Pancreas (tissue), 10 donors: ENCODE measurements at regions not wholly inside any gene's neighbourhood (a gene's known extent, or its start where the extent isn't known, plus 50 kb on each side); places are given as distances from the start of the nearest gene placed in this dataset.
A peak's percentile ranks its signal among the peaks of the same experiment; 100 is the strongest.

Experiments used
- ATAC-seq, 4 donors: fragments of 200-7000 bp; cut with Tn5 transposase; one replicate each; pipeline versions ENCODE4 v1.8.0 to v1.9.1; 2020; ENCODE audit warnings: mild to moderate bottlenecking in 4 of 4, moderate library complexity in 4 of 4
- DNase-seq, 6 donors: peaks; one replicate each; pipeline ENCODE4 v3.0.0-alpha.2; 2020
- FAIRE-seq: peaks from 2 replicates; lab custom pipeline; 2012; peaks lifted over from hg19 to GRCh38; lab: Jason Lieb, UNC
- H3K27ac ChIP-seq, 4 donors: fragments of 200-600 bp; sonication (generic); 1 replicate in 3 of 4; 2 replicates in 1 of 4; pipeline versions ENCODE4 v1.5.0 to v1.8.0; 2020
- H3K27me3 ChIP-seq, 4 donors: fragments of 200-600 bp; one replicate each; pipeline ENCODE4 v1.8.0; 2021
- H3K36me3 ChIP-seq, 3 donors: fragments of 200-600 bp; sonication (generic) in 1 of 3; one replicate each; pipeline versions ENCODE4 v1.5.0 to v1.8.0; 2020 to 2021
- H3K4me1 ChIP-seq, 3 donors: fragments of 200-600 bp; one replicate each; pipeline ENCODE4 v1.8.0; 2021
- H3K4me3 ChIP-seq, 4 donors: fragments of 200-600 bp; sonication (generic) in 2 of 4; one replicate each; pipeline versions ENCODE4 v1.5.0 to v1.8.0; 2020 to 2021
- H3K9me3 ChIP-seq, 4 donors: fragments of 200-600 bp; one replicate each; pipeline ENCODE4 v1.8.0; 2021
- WGBS, 2 donors: extraction: QIAGEN DNeasy Blood & Tissue Kit; methylation state at CpG; one replicate each; pipeline ENCODE4 v1.1.7; 2013; 5-methylcytosine and 5-hydroxymethylcytosine counted together
- intact Hi-C, 3 donors: fragments of 100-400 bp; cut with DNase I; formaldehyde crosslinking; loops; one replicate each; pipeline versions ENCODE4 v1.11.1 to v1.14.2; 2022
- TF ChIP-seq, protein P1 (sequence below), 4 donors: fragments of 200-600 bp; sonication (generic) in 3 of 4; IDR thresholded peaks; one replicate each; pipeline versions ENCODE4 v1.5.0 to v1.8.0; 2021; ENCODE audit warnings: antibody characterized with exemption in 4 of 4
- donor health status: healthy with polysubstance abuse.
- donor health status: DM: no; HTN: no; CAD: no; lungs with moderate emphysema.
- donor health status: DM: no; HTN: no; CAD: no.
- donor health status: control.
- donor health status: control.
- donor health status: Bipolar disorder and iron deficiency.
- donor health status: DM: yes; HTN: yes; CAD: no.
- donor health status: DM: no; HTN: no; CAD: no.
- donor health status: DM: no; HTN: no; CAD: no.
- donor health status: DM: yes; HTN: yes; CAD: no.

DNA sequence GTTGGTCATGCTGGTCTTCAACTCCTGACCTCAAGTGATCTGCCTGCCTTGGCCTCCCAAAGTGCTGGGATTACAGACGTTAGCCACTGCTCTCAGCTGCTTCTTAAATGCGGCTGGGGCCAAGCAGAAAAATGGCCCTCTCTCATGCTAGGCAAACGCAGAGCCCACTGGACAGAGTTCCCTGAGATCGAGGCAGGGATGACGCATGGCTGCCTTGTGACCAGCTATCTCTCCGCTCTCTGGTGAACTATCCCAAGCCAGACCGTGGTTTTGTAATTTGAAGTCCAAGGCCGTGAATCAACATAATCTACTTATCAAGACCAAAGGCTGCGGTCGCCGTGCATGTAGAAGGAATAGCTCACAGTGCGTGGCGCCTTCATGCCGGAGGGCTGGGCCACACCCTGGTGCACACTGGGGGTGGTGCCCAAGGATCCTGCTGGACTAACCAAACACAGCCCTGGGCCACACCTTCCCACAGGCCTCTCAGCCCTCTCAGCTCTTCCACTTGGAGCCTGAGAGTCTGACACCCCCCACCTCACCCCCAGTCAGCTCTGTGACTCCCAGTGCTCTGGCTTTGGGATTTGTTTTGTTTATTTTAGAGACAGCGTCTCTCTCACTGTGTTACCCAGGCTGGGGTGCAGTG lies 88.1 kb upstream of the CUX1 start:
- intact Hi-C loops = no loop called here
- DNase-seq (no peak), ATAC-seq (peak in 2 of 4 donors; percentile 18 to 44), FAIRE-seq (no peak)
- WGBS, 2 donors = 63 to 66% methylated on average over 15 of the region's 15 CpGs
- Histone ChIP-seq H3K4me1 (peaks cover 0 to 3% (median 0%) of the 10 kb centered on the region in 3 donors), H3K27me3 (no peaks in the 10 kb centered on the region), H3K4me3 (no peak overlapping the region), H3K27ac (no peak overlapping the region), H3K9me3 (no peaks in the 10 kb centered on the region), H3K36me3 (no peaks in the 10 kb centered on the region)
- TF ChIP-seq, protein P1, sequence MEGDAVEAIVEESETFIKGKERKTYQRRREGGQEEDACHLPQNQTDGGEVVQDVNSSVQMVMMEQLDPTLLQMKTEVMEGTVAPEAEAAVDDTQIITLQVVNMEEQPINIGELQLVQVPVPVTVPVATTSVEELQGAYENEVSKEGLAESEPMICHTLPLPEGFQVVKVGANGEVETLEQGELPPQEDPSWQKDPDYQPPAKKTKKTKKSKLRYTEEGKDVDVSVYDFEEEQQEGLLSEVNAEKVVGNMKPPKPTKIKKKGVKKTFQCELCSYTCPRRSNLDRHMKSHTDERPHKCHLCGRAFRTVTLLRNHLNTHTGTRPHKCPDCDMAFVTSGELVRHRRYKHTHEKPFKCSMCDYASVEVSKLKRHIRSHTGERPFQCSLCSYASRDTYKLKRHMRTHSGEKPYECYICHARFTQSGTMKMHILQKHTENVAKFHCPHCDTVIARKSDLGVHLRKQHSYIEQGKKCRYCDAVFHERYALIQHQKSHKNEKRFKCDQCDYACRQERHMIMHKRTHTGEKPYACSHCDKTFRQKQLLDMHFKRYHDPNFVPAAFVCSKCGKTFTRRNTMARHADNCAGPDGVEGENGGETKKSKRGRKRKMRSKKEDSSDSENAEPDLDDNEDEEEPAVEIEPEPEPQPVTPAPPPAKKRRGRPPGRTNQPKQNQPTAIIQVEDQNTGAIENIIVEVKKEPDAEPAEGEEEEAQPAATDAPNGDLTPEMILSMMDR (IDR thresholded peaks at IDR 0.05) = no peak

DNA sequence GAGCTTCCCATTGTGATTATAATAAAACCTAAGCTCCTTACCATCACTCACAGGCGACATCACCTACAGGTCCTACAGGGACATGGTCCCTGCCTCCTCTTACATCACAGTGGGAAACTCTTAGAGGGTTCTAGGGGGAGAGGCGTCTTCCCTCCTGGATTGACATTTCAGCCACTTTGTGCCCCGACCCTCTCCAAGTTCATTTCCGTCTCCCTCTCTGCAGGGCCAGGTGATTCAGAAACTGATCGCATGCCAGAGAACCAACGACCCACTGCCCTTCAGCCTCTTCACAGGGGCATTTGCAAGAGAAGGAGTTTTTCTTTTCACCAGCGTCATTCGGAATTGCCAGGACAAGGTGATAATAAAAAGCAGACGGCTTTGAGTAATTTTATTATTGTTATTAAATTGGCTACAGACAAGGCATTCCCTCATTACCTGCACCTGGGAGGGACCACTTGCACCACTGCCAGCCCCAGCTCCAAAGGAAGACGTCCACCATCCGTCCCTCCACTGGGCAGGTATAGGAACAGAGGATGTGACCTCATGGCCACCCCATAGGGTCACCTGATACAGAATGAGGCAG lies 85.8 kb upstream of the CUX1 start:
- Histone ChIP-seq H3K27ac (no peak overlapping the region), H3K4me1 (peaks cover 0 to 3% (median 0%) of the 10 kb centered on the region in 3 donors), H3K36me3 (no peaks in the 10 kb centered on the region), H3K27me3 (no peaks in the 10 kb centered on the region), H3K4me3 (no peak overlapping the region), H3K9me3 (no peaks in the 10 kb centered on the region)
- DNase-seq (no peak), ATAC-seq (no peak), FAIRE-seq (no peak)
- 66 to 70% methylated on average over 11 of the region's 11 CpGs for WGBS, 2 donors
- TF ChIP-seq, protein P1 (IDR thresholded peaks at IDR 0.05) = no peak
- intact Hi-C loops = no loop called here

DNA sequence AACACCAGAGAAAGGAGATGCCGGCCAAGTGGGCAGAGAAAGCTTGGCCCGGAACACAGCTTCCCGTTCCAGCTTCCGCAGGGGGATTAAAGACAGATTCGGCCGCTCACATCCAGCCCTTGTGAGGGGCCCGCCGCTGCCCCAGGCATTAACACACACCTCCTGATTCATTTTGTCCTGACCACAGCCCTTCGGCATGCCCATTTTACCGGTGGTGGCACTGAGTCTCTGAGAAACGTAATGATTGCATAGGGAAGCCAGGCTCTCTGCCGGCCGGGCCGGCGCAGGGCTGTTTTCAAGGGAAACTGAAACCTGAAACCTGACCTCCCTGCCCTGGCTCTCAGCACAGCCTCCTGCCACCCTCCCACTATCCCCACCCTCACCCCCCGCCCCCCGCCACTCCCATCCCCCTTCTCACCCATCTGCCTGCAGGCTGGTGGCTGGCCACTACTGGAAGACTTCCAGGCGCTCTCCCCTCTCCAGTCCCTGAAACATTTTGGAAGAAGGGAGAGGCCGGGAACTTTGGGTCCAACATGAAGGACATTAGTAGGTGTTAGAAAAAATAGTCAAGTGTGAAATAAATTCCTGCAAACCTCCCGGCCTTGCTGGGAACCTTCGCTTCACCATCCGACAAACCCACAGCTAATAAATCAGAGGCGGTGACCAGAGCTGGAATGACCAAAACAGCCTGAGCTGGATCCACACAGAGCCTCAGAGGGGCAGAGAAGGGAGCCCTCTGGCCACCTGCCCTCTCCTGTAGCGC lies 83.5 kb upstream of the CUX1 start:
- DNase-seq = peak in 5 of 6 donors; percentile 53 to 72 (median 65)
- Histone ChIP-seq H3K27ac (peak overlapping the region in 2 of 4 donors; percentile 46), H3K9me3 (no peaks in the 10 kb centered on the region), H3K36me3 (no peaks in the 10 kb centered on the region), H3K4me1 (peaks cover 0 to 3% (median 0%) of the 10 kb centered on the region in 3 donors), H3K4me3 (peak overlapping the region; percentile 21 to 41 (median 28)), H3K27me3 (no peaks in the 10 kb centered on the region)
- no peak for FAIRE-seq
- intact Hi-C loops = no loop called here
- 14 to 17% methylated on average over 23 to 24 of the region's 24 CpGs for WGBS, 2 donors
- TF ChIP-seq, protein P1 (IDR thresholded peaks at IDR 0.05) = no peak
- peak; percentile 85 to 99 (median 94) for ATAC-seq

DNA sequence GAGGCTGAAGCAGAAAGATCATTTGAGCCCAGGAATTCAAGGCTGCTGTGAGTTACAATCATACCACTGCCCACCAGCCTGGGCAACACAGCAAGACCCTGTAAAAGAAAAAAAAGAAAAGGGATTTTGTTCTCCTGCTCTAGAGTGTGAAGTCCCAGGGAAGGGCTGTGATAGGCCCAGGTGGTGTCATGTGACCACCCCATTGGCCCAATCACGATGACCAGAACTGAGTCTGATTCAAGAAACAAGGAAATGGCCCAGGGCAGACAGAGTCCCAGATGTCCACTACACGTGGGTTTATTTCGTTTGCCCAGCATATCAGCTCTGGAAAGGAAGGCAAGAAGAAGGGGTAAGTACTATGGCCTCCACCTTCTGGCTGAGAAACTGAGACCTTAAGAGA lies 81.3 kb upstream of the CUX1 start:
- TF ChIP-seq, protein P1 (IDR thresholded peaks at IDR 0.05) = no peak
- DNase-seq = no peak
- peaks cover 0 to 3% (median 0%) of the 10 kb centered on the region in 3 donors for H3K4me1 ChIP-seq
- no peak overlapping the region for H3K27ac ChIP-seq
- no peak for FAIRE-seq
- H3K4me3 ChIP-seq = no peak overlapping the region
- no peaks in the 10 kb centered on the region for H3K9me3 ChIP-seq
- H3K36me3 ChIP-seq = no peaks in the 10 kb centered on the region
- intact Hi-C loops = no loop called here
- 64 to 65% methylated on average over 3 of the region's 3 CpGs for WGBS, 2 donors
- H3K27me3 ChIP-seq = no peaks in the 10 kb centered on the region
- no peak for ATAC-seq
